ENCODE measurements at regions not wholly inside any gene's neighbourhood (a gene's known extent, or its start where the extent isn't known, plus 50 kb on each side); places are given as distances from the start of the nearest gene placed in this dataset.
A peak's percentile ranks its signal among the peaks of the same experiment; 100 is the strongest.

- no peak for DNase-seq
Observed at GRCh38 chr5:91722736-91723467, 339.8 kb upstream of the ARRDC3 start.

GRCh38 chr5:91712718-91713117 is 329.6 kb upstream of the ARRDC3 start:
- DNase-seq: no peak

- no peak for DNase-seq
Observed at GRCh38 chr5:91707521-91707841, 324.4 kb upstream of the ARRDC3 start.

- DNase-seq: no peak
Observed at GRCh38 chr5:91706785-91707520, 323.8 kb upstream of the ARRDC3 start.

- DNase-seq: no peak
Observed at GRCh38 chr5:91703128-91703527, 320.0 kb upstream of the ARRDC3 start.

- no peak for DNase-seq
Observed at GRCh38 chr5:91699429-91699828, 316.3 kb upstream of the ARRDC3 start.

GRCh38 chr5:91691592-91691991 is 308.5 kb upstream of the ARRDC3 start:
- DNase-seq: no peak

GRCh38 chr5:91690921-91691320 is 307.8 kb upstream of the ARRDC3 start:
- DNase-seq: no peak

- DNase-seq: no peak
Observed at GRCh38 chr5:91687430-91687829, 304.3 kb upstream of the ARRDC3 start.

- no peak for DNase-seq
Observed at GRCh38 chr5:91684625-91685024, 301.5 kb upstream of the ARRDC3 start.

GRCh38 chr5:91670563-91670962 is 287.4 kb upstream of the ARRDC3 start:
- DNase-seq: no peak

GRCh38 chr5:91670122-91670521 is 287.0 kb upstream of the ARRDC3 start:
- no peak for DNase-seq

- no peak for DNase-seq
Observed at GRCh38 chr5:91668261-91668660, 285.1 kb upstream of the ARRDC3 start.

GRCh38 chr5:91652678-91653077 is 269.6 kb upstream of the ARRDC3 start:
- DNase-seq: no peak

- DNase-seq: no peak
Observed at GRCh38 chr5:91651704-91652103, 268.6 kb upstream of the ARRDC3 start.

GRCh38 chr5:91645347-91645746 is 262.2 kb upstream of the ARRDC3 start:
- DNase-seq: no peak

- no peak for DNase-seq
Observed at GRCh38 chr5:91643797-91644196, 260.7 kb upstream of the ARRDC3 start.

- DNase-seq: no peak
Observed at GRCh38 chr5:91642581-91642980, 259.5 kb upstream of the ARRDC3 start.

GRCh38 chr5:91641730-91642350 is 258.7 kb upstream of the ARRDC3 start:
- peak; percentile 49 for DNase-seq

- no peak for DNase-seq
Observed at GRCh38 chr5:91639744-91640143, 256.6 kb upstream of the ARRDC3 start.

- no peak for DNase-seq
Observed at GRCh38 chr5:91638010-91638409, 254.9 kb upstream of the ARRDC3 start.

- no peak for DNase-seq
Observed at GRCh38 chr5:91635950-91636734, 253.0 kb upstream of the ARRDC3 start.

GRCh38 chr5:91632871-91633270 is 249.8 kb upstream of the ARRDC3 start:
- no peak for DNase-seq

Data from renal pelvis (tissue), 1 donor.